HG02981 (cell line): ENCODE measurements at regions not wholly inside any gene's neighbourhood (a gene's known extent, or its start where the extent isn't known, plus 50 kb on each side); places are given as distances from the start of the nearest gene placed in this dataset.

Experiments
- ATAC-seq: cut with Tn5 transposase; IDR thresholded peaks from one replicate; pipeline ENCODE4 v1.9.1; 2021; ENCODE audit warnings: mild to moderate bottlenecking, moderate library complexity; ENCODE audit not compliant: unreplicated experiment

DNA sequence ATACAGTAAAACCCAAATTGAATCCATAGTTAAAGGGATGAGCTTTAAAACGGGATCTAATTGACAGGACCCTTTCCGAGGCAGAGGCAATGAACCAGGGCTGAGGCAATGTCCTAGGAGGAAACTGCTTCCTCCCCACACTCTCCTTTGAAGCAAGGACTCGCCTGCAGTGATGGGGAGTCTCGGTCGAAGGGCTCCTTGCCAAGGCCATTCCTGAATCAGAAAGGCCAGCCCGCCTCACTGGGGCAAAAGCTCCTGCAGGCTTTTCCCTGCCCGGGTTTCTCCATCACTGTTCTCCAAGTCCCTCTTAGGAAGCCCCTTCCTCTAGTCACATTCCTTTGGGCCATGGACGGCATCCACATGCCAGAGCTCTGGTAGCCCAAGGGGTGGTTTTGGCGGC, 132.0 kb downstream of the RBFOX3 start:
- no peak for ATAC-seq

GRCh38 chr17:79478051-79478461, 132.8 kb downstream of the RBFOX3 start:
- no peak for ATAC-seq

GRCh38 chr17:79476074-79476652, 134.7 kb downstream of the RBFOX3 start:
- ATAC-seq: no peak

GRCh38 chr17:79473876-79474440, 136.9 kb downstream of the RBFOX3 start:
- no peak for ATAC-seq

DNA sequence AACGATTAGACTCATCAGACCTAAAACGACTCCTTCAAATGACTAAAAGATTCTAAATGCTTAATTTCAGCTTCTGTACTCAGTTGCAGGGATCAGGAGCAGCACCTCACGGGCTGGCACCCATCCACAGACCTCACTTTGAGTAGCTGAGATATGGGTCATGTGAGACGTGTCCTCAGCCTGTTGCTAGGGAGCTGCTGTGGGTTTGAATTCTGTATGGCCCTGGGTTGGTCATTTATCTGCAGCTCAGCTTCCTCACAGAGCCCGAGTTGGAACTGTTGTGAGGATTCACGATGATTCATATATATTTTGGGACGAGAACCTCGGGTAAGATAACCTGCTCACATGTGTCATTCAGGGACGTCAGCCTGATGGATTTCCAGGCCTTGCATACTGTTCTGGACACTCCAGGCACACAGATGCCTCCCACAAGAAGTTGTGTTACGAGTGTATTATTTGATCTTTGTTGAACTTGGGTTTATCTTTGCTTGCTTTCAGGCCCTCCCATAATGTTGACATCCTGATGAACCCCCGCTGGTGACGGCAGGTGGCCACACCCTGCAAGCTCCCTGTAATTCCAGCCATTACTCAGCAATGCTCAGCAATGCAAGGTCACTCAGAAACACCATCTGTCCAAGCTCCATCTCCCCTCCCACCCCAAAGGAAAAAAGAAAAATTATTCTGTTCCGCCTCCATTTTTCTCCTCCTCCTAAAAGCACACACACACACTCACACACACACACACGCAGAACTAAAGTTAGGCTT, 137.6 kb downstream of the RBFOX3 start:
- ATAC-seq: no peak

GRCh38 chr17:79470754-79471153, 140.1 kb downstream of the RBFOX3 start:
- no peak for ATAC-seq

DNA sequence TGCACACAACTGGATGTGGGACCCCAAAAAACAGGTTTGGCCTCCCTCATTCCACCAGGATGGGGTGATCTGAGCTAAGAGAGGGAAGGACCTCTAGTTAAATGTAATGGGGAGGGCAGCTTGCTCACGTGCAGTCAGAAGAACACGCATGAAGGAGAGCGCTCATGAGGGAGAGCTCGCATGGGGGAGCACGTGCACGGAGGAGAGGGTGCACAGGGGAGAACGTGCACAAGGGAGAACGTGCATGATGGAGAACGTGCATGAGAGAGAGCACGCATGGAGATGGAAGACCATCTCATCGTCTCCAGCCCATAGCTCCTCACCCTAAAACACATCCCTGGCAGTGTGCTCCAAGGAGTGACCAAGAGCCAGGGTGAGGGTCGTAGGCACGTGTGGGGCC, 141.2 kb downstream of the RBFOX3 start:
- ATAC-seq: no peak

DNA sequence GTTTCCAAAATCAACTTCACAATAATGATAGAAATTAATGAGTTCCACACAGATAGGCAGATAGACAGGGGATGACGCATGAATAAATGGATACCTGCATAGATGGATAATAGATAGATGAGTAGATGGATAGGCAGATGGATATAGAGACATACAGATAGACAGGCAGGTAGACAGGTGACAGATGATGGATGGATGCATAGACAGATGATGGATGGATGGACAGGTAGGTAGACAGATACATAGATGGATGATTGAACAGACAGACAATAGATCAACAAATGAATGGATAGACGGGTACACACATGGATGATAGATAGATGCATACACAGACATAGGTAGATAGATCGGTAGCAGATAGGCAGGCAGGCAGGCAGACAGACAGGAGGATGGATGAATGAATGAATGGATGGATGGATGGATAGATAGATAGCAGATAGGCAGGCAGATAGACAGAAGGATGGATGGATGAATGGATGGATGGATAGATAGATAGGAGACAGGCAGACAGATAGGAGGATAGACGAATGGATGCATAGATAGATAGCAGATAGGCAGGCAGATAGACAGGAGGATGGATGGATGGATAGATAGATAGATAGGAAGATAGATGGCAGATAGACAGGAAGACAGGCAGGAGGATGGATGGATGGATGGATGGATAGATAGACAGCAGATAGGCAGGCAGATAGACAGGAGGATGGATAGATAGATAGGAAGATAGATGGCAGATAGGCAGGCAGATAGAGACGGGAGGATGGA, 142.5 kb downstream of the RBFOX3 start:
- ATAC-seq: no peak

DNA sequence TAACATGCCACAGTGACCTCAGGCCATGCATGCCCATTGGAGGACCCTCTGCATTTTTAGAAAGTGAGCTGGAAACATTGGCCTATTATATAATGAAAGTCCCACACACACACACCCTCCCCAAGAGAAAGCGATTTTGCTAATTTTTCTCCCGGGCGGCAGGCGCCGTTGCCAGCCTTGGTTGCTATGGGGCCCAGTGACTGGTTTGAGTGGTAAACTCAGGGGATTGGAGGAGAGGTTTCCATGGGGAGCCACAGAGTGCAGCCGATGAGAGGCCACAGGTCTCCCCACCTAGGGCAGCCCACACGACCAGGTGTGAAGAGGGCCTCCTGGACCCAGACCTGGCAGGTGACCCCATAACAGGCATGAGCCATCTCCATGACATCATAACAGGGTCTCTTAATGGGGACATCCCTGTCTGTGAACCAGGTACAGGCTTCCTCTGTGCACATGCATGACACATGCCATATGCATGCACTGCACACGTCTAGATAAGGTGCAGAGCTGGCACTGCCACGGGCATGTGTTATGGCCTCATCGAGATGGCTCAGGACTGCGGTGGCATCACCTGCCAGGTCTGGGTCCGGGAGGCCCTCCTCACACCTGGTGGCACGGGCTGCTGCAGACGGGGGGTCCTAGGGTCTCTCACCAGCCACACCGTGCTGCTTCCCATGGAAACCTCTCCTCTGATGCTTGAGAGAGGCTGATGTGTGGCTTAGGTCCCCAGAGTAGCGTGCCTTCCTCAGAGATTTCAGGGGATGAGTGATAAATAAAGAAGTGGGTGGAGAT, 144.1 kb downstream of the RBFOX3 start:
- ATAC-seq: no peak

DNA sequence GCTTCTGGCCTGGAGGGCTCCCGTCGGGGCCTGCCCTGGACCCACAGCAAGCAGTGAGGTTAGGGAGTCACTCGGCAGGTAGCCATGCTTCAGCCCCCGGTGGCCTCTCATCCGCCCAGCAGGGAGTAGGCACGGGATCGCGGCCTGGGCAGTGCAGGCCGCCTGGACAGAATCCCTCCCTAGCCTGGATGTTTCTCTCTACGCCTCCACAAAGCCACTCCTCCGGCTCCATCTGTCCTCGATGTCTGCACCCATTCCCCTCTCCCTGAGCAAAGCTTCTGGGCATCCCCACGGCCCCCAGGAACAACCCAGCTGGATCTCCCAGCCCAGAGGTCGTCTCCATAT, 145.2 kb downstream of the RBFOX3 start:
- ATAC-seq: no peak

DNA sequence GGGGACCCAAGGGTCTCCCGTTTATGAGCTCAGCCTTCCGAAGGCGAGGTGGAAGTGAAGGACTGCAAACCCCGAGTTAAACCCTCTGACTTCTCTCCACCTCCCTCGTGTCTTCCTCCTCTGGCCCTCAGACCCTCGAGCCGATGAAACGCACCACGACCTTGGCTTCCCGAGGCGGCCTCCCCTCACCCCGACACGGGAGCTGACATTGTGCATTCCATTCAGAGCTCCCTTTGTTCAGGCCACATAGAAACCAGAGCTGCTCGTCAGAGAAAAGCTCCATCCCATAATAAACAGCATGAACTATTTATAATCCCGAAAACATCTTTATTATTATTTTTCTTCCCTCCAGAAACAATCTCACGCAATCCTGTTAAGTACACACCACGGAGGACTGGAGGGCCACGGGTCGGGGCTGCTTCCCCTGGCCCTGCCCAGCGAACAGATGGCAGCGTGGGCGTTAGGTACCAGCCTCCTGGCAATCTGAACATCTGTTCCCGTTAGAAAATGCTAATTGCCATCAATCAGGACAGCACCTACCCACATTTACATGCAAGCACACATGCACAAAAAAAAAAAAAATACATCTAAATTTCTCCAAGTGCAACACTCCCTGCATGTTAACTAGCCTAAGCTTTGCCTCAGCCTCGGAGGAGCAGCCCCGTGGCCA, 145.7 kb downstream of the RBFOX3 start:
- no peak for ATAC-seq

DNA sequence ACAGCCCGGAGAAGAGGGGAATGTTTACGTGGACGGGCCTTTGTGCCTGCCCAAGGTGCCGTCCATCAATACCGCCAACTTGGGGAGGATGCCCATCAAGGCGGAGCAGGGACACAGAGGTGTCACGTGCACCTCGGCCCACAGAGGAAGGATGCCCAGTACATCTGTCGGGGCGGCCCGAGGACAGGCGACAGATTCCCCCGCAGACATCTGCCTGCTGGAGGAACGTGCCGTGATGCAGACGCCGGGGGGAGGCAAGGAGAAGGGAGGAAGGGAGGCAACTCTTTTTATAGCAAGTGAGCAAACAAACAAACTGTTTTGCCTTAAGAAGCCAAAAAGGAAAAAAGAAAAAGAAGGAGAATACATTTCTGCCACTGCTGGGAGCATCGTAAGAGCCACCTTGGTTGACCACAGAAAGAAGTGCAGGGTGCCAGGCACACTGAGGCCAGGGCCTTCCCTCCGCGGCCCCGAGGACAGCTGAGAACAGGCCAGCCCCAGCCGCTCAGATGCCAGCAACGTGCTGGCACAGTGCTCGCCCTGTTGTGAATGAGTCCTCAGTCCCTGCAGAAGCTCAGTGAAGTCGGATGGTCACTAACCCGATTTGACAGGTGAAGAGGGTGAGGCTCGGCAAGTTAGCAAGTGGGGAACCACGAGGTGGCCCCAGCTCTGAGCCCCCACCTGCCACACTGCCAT, 146.4 kb downstream of the RBFOX3 start:
- no peak for ATAC-seq

- no peak for ATAC-seq
Measured at GRCh38 chr17:79463421-79464317, 147.2 kb downstream of the RBFOX3 start.

DNA sequence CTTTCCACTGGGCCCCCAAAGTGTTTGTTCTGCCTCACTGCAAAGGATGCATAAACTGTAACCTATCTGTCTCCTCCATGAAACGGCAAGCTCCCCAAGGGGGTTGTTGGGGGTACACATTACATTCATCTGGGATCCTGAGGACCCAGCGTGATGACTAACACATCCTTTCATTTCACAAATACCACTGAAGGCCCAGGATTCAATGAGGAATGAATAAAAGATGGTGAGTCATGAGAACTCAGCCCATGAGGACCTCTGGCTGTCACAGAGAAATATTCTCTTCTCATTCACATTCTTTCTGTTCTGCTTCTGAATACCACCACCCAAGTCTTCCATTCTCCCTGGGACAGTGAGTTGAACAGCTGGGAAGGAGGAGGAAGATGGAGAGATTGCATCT, 149.8 kb downstream of the RBFOX3 start:
- no peak for ATAC-seq

GRCh38 chr17:79459846-79460245, 151.0 kb downstream of the RBFOX3 start:
- no peak for ATAC-seq

DNA sequence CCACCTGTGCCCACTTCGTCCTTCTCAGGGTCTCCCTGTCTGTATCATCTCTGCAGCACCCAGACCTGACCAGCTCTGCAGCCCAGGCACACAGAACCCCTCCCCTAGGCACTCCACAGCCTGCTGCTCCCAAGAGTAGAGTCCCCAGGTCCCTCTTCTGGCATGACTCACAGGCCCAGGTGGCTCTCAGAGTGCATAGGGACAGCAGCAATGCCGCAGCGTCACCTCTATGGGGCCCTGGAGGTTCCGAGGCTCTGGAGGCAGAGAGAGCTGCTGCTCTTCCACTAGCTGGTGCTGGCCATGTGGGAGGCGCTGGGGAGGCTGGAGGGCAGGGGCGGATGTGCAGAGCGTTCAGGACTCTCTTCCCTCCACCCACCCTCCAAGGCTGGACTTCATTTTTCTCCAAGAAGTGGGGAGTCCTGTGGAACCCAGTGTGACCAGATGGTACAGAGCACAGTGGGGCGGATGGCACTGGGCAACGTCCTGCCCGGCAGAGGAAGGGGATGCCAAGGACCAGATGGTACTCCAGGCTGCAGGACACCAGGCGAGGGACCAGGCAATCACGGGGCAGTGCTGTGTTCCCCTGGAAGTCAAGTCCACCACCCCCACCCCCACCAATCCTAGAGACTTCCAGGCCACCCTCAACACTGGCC, 151.7 kb downstream of the RBFOX3 start:
- no peak for ATAC-seq

DNA sequence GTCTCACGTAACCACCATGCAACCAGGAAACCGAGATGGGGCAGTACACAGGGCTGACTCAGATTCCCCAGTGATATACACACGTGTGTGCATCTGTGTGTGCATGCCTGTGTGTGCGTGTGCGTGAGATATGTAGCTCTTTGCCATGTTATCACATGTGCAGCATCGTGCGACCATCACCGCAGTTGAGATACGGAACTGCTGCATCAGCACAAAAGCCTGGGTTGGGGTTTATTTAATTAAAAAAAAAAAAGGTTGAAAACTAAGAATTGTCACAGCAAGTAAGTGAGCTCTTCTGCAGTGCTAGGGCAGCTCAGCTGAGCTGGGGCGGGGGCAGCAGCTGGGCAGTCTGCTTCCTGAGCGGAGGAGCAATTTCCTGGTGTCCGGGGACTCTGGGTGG, 152.5 kb downstream of the RBFOX3 start:
- no peak for ATAC-seq

DNA sequence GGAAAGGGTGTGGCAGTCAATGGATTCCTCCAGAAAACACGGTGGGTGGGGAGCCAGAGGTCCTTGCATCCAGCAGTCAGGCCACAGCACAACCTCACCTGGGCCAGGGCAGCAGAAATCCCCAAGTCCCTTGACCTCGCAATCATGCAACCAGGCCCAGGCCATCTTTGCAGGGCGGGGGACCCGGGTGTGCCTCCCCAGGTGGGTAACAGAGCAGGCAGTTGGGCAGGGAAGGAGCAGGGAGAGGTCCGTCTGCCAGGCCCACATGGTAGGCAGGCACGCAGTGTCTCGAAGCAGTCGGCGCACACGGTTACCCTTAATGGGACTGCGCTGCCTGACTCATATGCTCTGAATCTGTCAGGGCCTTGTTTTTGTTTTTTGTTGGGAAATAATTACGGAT, 153.0 kb downstream of the RBFOX3 start:
- ATAC-seq: no peak
